ENCODE measurements at regions not wholly inside any gene's neighbourhood (a gene's known extent, or its start where the extent isn't known, plus 50 kb on each side); places are given as distances from the start of the nearest gene placed in this dataset.

DNA sequence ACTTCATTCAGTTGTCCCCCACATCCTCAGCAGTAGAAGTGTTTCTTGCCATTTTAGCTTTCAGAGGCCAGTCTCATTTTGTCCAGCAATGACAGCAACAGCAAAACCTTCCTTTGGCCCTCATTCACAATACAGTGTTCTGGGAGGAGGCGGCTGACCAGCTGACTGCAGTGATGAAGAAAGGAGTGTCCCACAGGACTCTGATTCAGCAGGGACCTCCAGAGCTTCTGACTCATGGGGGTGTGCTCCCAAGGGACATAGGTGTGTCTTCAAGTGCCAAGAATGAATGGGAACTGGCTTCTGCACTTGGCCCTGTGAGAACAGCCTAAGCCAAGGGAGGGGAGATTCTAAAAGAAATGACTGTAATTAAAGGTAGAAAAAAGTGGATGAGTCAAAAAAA, 147.0 kb upstream of the PELI1 start:
- Histone ChIP-seq H3K4me3 (no peak overlapping the region), H3K4me1 (peaks cover 19% of the 10 kb centered on the region), H3K27me3 (ENCODE audit: low read depth) (no peaks in the 10 kb centered on the region), H3K9me3 (replicated peaks) (no peaks in the 10 kb centered on the region), H3K27ac (replicated peaks) (no peak overlapping the region), H3K36me3 (no peaks in the 10 kb centered on the region)
- DNase-seq = no peak
- intact Hi-C loops (cut with micrococcal nuclease) = no loop called here
- TF ChIP-seq, protein P1, sequence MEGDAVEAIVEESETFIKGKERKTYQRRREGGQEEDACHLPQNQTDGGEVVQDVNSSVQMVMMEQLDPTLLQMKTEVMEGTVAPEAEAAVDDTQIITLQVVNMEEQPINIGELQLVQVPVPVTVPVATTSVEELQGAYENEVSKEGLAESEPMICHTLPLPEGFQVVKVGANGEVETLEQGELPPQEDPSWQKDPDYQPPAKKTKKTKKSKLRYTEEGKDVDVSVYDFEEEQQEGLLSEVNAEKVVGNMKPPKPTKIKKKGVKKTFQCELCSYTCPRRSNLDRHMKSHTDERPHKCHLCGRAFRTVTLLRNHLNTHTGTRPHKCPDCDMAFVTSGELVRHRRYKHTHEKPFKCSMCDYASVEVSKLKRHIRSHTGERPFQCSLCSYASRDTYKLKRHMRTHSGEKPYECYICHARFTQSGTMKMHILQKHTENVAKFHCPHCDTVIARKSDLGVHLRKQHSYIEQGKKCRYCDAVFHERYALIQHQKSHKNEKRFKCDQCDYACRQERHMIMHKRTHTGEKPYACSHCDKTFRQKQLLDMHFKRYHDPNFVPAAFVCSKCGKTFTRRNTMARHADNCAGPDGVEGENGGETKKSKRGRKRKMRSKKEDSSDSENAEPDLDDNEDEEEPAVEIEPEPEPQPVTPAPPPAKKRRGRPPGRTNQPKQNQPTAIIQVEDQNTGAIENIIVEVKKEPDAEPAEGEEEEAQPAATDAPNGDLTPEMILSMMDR (IDR thresholded peaks at IDR 0.05; ENCODE audit: borderline replicate concordance) = no peak

DNA sequence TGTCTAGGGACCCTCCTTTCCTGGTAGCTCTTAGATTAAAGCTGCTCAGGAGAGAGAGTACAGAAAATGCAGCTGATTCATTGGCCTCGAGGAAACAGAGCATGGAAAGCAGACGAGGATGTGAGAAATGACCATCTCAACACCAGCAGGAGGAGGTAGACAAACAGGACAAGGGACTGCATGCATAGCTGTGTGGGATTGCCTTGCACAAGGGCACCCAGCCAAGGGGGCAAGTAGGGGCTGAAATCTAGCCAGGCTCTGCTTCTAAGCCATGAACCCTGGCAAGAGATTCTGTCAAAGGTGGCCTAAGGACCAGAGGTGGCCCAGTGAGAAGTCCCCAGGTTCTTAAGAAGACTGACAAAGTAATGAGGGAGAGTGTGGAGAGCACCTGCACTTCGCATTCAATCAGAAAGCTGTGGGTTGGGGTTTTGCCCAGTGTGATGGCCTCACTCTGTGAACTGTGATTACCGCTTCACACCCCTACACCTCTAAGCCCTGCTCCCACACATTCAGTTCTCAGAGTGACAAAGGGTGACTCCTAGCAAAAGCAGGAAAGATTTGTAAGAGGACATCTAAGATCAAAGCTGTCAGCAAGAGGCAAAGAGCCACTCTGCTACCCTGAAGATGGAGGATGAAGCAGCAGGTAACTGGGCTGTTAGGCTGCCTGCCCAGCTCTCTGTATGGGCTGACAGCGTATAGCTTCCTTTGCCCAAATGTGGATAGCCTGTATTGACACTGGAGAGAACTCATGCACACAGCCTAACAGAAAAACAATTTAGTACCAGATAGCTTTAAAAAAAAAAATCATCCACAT, 151.3 kb upstream of the PELI1 start:
- no peak overlapping the region for H3K4me3 ChIP-seq
- no peaks in the 10 kb centered on the region for H3K27me3 ChIP-seq (ENCODE audit: low read depth)
- TF ChIP-seq, protein P1 (IDR thresholded peaks at IDR 0.05; ENCODE audit: borderline replicate concordance) = no peak
- no peak for DNase-seq
- no peaks in the 10 kb centered on the region for H3K4me1 ChIP-seq
- intact Hi-C loops (cut with micrococcal nuclease) = no loop called here
- no peaks in the 10 kb centered on the region for H3K36me3 ChIP-seq
- no peaks in the 10 kb centered on the region for H3K9me3 ChIP-seq (replicated peaks)
- H3K27ac ChIP-seq (replicated peaks) = no peak overlapping the region

DNA sequence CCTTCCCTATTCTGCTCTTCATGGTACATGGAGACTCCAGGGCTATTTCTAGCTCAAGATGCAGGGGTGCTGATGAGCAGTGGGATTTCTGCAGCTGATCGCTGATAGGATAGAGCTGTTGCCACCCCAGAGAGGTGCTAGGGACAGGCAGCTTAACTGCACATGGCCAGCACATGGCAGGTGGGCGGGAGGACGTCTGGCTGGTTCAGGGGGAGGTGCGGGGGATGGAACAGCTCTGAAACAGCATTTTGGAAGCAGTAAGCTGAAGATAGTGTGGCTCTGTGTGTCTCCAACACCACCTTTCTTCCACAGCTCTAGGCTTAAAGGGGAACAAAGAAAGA, 151.9 kb upstream of the PELI1 start:
- DNase-seq = no peak
- TF ChIP-seq, protein P1 (IDR thresholded peaks at IDR 0.05; ENCODE audit: borderline replicate concordance) = no peak
- intact Hi-C loops (cut with micrococcal nuclease) = no loop called here
- H3K9me3 ChIP-seq (replicated peaks) = no peaks in the 10 kb centered on the region
- no peak overlapping the region for H3K4me3 ChIP-seq
- H3K27me3 ChIP-seq (ENCODE audit: low read depth) = no peaks in the 10 kb centered on the region
- no peak overlapping the region for H3K27ac ChIP-seq (replicated peaks)
- no peaks in the 10 kb centered on the region for H3K36me3 ChIP-seq
- no peaks in the 10 kb centered on the region for H3K4me1 ChIP-seq

DNA sequence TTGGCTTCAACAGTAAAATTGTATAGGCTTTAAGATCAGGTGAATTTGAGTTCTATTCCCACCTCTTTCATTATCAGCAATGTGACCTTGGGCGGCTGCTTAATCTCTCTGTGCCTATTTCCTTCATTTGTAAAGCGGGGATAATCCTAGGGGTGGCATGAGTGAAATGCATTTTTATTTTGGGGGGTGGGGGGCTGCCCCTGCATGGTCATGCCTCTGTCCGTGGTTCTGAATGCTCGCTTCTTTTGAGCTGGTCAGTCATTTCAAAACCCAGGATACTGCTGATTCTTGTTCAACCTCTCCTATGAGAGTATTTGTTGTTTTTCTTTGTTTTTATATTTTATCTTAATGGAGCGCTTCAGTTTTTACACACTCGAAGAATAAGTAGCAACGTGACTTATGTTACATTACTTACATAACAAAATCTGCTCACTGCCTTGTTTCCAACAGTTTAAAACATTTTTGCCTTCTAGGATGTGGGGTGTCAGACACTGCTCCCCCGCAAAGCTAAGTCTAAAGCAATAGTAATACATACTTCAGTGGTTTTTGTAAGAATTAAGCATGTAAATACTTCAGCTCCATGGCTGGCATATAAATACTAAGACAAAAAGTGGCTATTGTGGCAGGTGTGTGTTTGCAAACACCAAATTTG, 152.6 kb upstream of the PELI1 start:
- Histone ChIP-seq H3K27me3 (ENCODE audit: low read depth) (no peaks in the 10 kb centered on the region), H3K27ac (replicated peaks) (no peak overlapping the region), H3K4me1 (no peaks in the 10 kb centered on the region), H3K36me3 (no peaks in the 10 kb centered on the region), H3K9me3 (replicated peaks) (no peaks in the 10 kb centered on the region), H3K4me3 (no peak overlapping the region)
- DNase-seq = no peak
- intact Hi-C loops (cut with micrococcal nuclease) = no loop called here
- TF ChIP-seq, protein P1 (IDR thresholded peaks at IDR 0.05; ENCODE audit: borderline replicate concordance) = no peak

DNA sequence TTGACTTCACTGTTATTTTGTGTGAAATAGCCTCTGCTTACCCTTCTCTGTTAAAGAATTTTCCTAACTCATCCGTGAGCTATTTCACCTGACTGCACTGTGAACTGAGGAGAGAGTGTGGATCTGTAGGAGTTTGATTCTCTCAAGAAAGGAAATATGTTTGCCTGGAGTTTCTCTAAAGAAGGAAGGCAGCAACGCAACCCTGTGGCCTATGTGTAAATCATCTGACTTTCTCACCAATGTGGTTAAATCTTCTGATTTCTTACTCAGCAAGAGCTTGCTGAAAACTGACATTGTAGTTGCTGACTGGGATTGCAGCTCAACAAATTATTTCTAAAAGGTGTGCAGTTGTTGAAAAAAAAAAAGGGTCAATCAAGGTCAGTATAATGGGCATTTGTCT, 153.9 kb upstream of the PELI1 start:
- no peaks in the 10 kb centered on the region for H3K9me3 ChIP-seq (replicated peaks)
- intact Hi-C loops (cut with micrococcal nuclease) = no loop called here
- no peak overlapping the region for H3K27ac ChIP-seq (replicated peaks)
- H3K27me3 ChIP-seq (ENCODE audit: low read depth) = no peaks in the 10 kb centered on the region
- no peaks in the 10 kb centered on the region for H3K4me1 ChIP-seq
- no peak overlapping the region for H3K4me3 ChIP-seq
- no peaks in the 10 kb centered on the region for H3K36me3 ChIP-seq
- DNase-seq = no peak
- TF ChIP-seq, protein P1 (IDR thresholded peaks at IDR 0.05; ENCODE audit: borderline replicate concordance) = no peak
